B cell (primary cell): ENCODE measurements at regions not wholly inside any gene's neighbourhood (a gene's known extent, or its start where the extent isn't known, plus 50 kb on each side); places are given as distances from the start of the nearest gene placed in this dataset.

Experiments
- ATAC-seq: fragments of 200-7000 bp; cut with Tn5 transposase; one replicate; pipeline ENCODE4 v1.10.0; 2021; ENCODE audit warnings: low read depth, mild to moderate bottlenecking, moderate number of reproducible peaks, moderate library complexity
- CTCF ChIA-PET: fragments of 350-600 bp; sonication (Branson Sonifier 250); formaldehyde crosslinking; loops from one replicate; lab custom pipeline; 2021; ENCODE audit warnings: antibody characterized with exemption, inconsistent platforms; lab: Charles Lee
- POLR2A ChIA-PET: fragments of 350-600 bp; sonication (Branson Sonifier 250); formaldehyde crosslinking; loops from one replicate; lab custom pipeline; 2021; ENCODE audit warnings: antibody characterized with exemption; lab: Charles Lee
- DNase-seq: peaks from one replicate; pipeline ENCODE4 v3.0.0; 2013
- H2AFZ ChIP-seq: 2 replicates; pipeline ENCODE4 v1.6.1; 2012; ENCODE audit warnings: mild to moderate bottlenecking, low read depth, low read length; ENCODE audit not compliant: insufficient read depth, poor library complexity, severe bottlenecking
- H3K27ac ChIP-seq, 2 donors: 1 replicate in 1 of 2; 2 replicates in 1 of 2; pipeline ENCODE4 v1.5.1; 2012 to 2013; ENCODE audit warnings: low read length in 2 of 2, mild to moderate bottlenecking in 2 of 2, moderate library complexity in 1 of 2
- H3K27me3 ChIP-seq, 4 experiments: fragments of 200-600 bp in 1 of 4; sonication (generic) in 1 of 4; replicated peaks in 1 of 4; 1 replicate in 2 of 4; 2 replicates in 2 of 4; pipeline versions ENCODE4 v1.6.1 to v1.7.0; 2013 to 2016; ENCODE audit warnings: low read length in 3 of 4, mild to moderate bottlenecking in 2 of 4, mixed read lengths in 1 of 4, moderate library complexity in 1 of 4; ENCODE audit not compliant: insufficient read depth in 4 of 4, control insufficient read depth in 3 of 4; ENCODE audit errors: control extremely low read depth in 1 of 4
- H3K36me3 ChIP-seq, 2 experiments: replicated peaks in 1 of 2; 1 replicate in 1 of 2; 2 replicates in 1 of 2; pipeline versions ENCODE4 v1.6.1 to v1.7.1; 2013; ENCODE audit warnings: low read length in 1 of 2; ENCODE audit not compliant: insufficient read depth in 2 of 2, control insufficient read depth in 1 of 2; ENCODE audit errors: control extremely low read depth in 1 of 2, extremely low read depth in 1 of 2
- H3K4me1 ChIP-seq, 2 donors: fragments of 200-600 bp in 1 of 2; sonication (generic) in 1 of 2; 1 replicate in 1 of 2; 2 replicates in 1 of 2; pipeline versions ENCODE4 v1.5.1 to v1.6.1; 2013 to 2017; ENCODE audit warnings: low read length in 2 of 2; ENCODE audit not compliant: control insufficient read depth in 2 of 2, insufficient read depth in 2 of 2
- H3K4me2 ChIP-seq: replicated peaks from 2 replicates; pipeline ENCODE3; 2012; ENCODE audit warnings: mild to moderate bottlenecking, low read depth, low read length; ENCODE audit not compliant: poor library complexity, severe bottlenecking
- H3K4me3 ChIP-seq, 5 experiments: fragments of 200-600 bp in 1 of 5; sonication (generic) in 1 of 5; 1 replicate in 3 of 5; 2 replicates in 2 of 5; pipeline versions ENCODE4 v1.5.1 to v1.7.0; 2011 to 2016; ENCODE audit warnings: low read length in 4 of 5, mild to moderate bottlenecking in 4 of 5, low read depth in 2 of 5, control low read depth in 1 of 5, moderate library complexity in 1 of 5; ENCODE audit not compliant: insufficient read depth in 1 of 5; ENCODE audit errors: control extremely low read depth in 1 of 5, extremely low read depth in 1 of 5
- H3K79me2 ChIP-seq: fragments of 200-600 bp; sonication (generic); one replicate; pipeline ENCODE4 v1.6.0; 2016; ENCODE audit warnings: low read length; ENCODE audit not compliant: control insufficient read depth, insufficient read depth
- H3K9ac ChIP-seq: fragments of 200-600 bp; sonication (generic); 2 replicates; pipeline ENCODE4 v1.6.1; 2017; ENCODE audit warnings: mild to moderate bottlenecking, low read length, moderate library complexity
- H3K9me3 ChIP-seq, 3 donors: one replicate each; pipeline versions ENCODE4 v1.6.1 to v1.7.1; 2013; ENCODE audit warnings: low read length in 2 of 3; ENCODE audit not compliant: control insufficient read depth in 2 of 3, insufficient read depth in 1 of 3; ENCODE audit errors: control extremely low read depth in 1 of 3
- H4K20me1 ChIP-seq: 2 replicates; pipeline ENCODE4 v1.6.0; 2012; ENCODE audit warnings: mild to moderate bottlenecking, low read length; ENCODE audit not compliant: insufficient read depth, control insufficient read depth, poor library complexity, severe bottlenecking
- H3K27ac Mint-ChIP-seq: one replicate; pipeline ENCODE4 v1.8.0; 2021; ENCODE audit warnings: mixed read lengths
- H3K27me3 Mint-ChIP-seq: one replicate; pipeline ENCODE4 v1.8.0; 2021; ENCODE audit warnings: mixed read lengths
- H3K4me1 Mint-ChIP-seq: one replicate; pipeline ENCODE4 v1.8.0; 2021; ENCODE audit warnings: mixed read lengths
- H3K4me3 Mint-ChIP-seq: one replicate; pipeline ENCODE4 v1.8.0; 2021; ENCODE audit warnings: mixed read lengths
- H3K9me3 Mint-ChIP-seq: one replicate; pipeline ENCODE4 v1.8.0; 2022; ENCODE audit warnings: mixed read lengths; ENCODE audit not compliant: insufficient read depth
- CTCF ChIP-seq: fragments of 200-600 bp; IDR thresholded peaks from one replicate; pipeline ENCODE4 v1.8.0; 2022; ENCODE audit warnings: antibody characterized with exemption, mild to moderate bottlenecking
- EZH2 ChIP-seq: IDR thresholded peaks from 2 replicates; pipeline ENCODE4 v1.6.1; 2012; ENCODE audit warnings: borderline replicate concordance, low read depth, mild to moderate bottlenecking, moderate library complexity, low read length; ENCODE audit not compliant: insufficient read depth, poor library complexity, severe bottlenecking
- intact Hi-C: fragments of 100-400 bp; cut with micrococcal nuclease; formaldehyde crosslinking; loops from one replicate; pipeline ENCODE4 v1.10.0; 2022

GRCh38 chr4:179472164-179472563 is 2029.9 kb upstream of the AGA start:
- no peaks in the 10 kb centered on the region for H4K20me1 ChIP-seq
- no peak overlapping the region for H2AFZ ChIP-seq
- no peak overlapping the region for H3K4me3 ChIP-seq
- TF ChIP-seq EZH2 (no peak), CTCF (no peak)
- no peaks in the 10 kb centered on the region for H3K79me2 ChIP-seq
- CTCF ChIA-PET, result no interaction called here
- ATAC-seq, result no peak
- no peaks in the 10 kb centered on the region for H3K9me3 Mint-ChIP-seq
- H3K9me3 ChIP-seq, result peaks cover 0 to 5% (median 0%) of the 10 kb centered on the region in 3 donors
- intact Hi-C loops, result no loop called here
- no peak for DNase-seq
- no peak overlapping the region for H3K4me2 ChIP-seq
- no peak overlapping the region for H3K4me3 Mint-ChIP-seq
- H3K36me3 ChIP-seq, result no peaks in the 10 kb centered on the region
- POLR2A ChIA-PET, result no interaction called here
- no peaks in the 10 kb centered on the region for H3K4me1 Mint-ChIP-seq
- no peak overlapping the region for H3K9ac ChIP-seq
- H3K27me3 Mint-ChIP-seq, result no peaks in the 10 kb centered on the region
- no peaks in the 10 kb centered on the region for H3K4me1 ChIP-seq
- H3K27ac ChIP-seq, result no peak overlapping the region
- no peak overlapping the region for H3K27ac Mint-ChIP-seq
- H3K27me3 ChIP-seq, result no peaks in the 10 kb centered on the region

GRCh38 chr4:179478608-179479007 is 2036.4 kb upstream of the AGA start:
- H3K4me3 Mint-ChIP-seq, result no peak overlapping the region
- ChIA-PET CTCF (no interaction called here), POLR2A (no interaction called here)
- Histone ChIP-seq H3K4me1 (no peaks in the 10 kb centered on the region), H3K27ac (no peak overlapping the region), H4K20me1 (no peaks in the 10 kb centered on the region), H3K36me3 (no peaks in the 10 kb centered on the region), H3K79me2 (no peaks in the 10 kb centered on the region), H3K4me3 (no peak overlapping the region), H3K9ac (no peak overlapping the region), H3K27me3 (no peaks in the 10 kb centered on the region), H3K4me2 (no peak overlapping the region), H2AFZ (no peak overlapping the region), H3K9me3 (peaks cover 0 to 13% (median 0%) of the 10 kb centered on the region in 3 donors)
- H3K4me1 Mint-ChIP-seq, result no peaks in the 10 kb centered on the region
- TF ChIP-seq EZH2, result no peak
- TF ChIP-seq CTCF, result no peak
- ATAC-seq (no peak), DNase-seq (no peak)
- intact Hi-C loops, result no loop called here
- no peaks in the 10 kb centered on the region for H3K9me3 Mint-ChIP-seq
- no peak overlapping the region for H3K27ac Mint-ChIP-seq
- H3K27me3 Mint-ChIP-seq, result no peaks in the 10 kb centered on the region
